HEK293 (cell line): ENCODE measurements at regions not wholly inside any gene's neighbourhood (a gene's known extent, or its start where the extent isn't known, plus 50 kb on each side); places are given as distances from the start of the nearest gene placed in this dataset.

Source experiments
- CTCF ChIA-PET: fragments of 350-600 bp; formaldehyde crosslinking; extraction: SDS; loops from one replicate; lab custom pipeline; 2021; ENCODE audit warnings: antibody characterized with exemption; lab: Yijun Ruan, JAX
- POLR2A ChIA-PET: fragments of 300-600 bp; formaldehyde crosslinking; extraction: SDS; loops from one replicate; lab custom pipeline; 2020; ENCODE audit warnings: antibody characterized with exemption, inconsistent platforms; lab: Yijun Ruan, JAX
- H3K27ac ChIP-seq: fragments of 200-500 bp; sonication (Bioruptor generic); 2 replicates; pipeline ENCODE4 v1.5.1; 2014; ENCODE audit warnings: low read depth, low read length, control low read depth, inconsistent platforms; ENCODE audit errors: extremely low read depth
- H3K36me3 ChIP-seq, 2 experiments: fragments of 200-500 bp in 1 of 2; sonication (Bioruptor generic) in 1 of 2; 1 replicate in 1 of 2; 2 replicates in 1 of 2; pipeline ENCODE4 v1.5.1; 2014 to 2017; ENCODE audit warnings: inconsistent platforms in 2 of 2, low read length in 2 of 2; ENCODE audit not compliant: control insufficient read depth in 2 of 2, insufficient read depth in 1 of 2
- H3K4me1 ChIP-seq: fragments of 200-500 bp; sonication (Bioruptor generic); 2 replicates; pipeline ENCODE4 v1.5.1; 2014; ENCODE audit warnings: mild to moderate bottlenecking, low read length, inconsistent platforms; ENCODE audit not compliant: control insufficient read depth, insufficient read depth
- H3K4me3 ChIP-seq: 2 replicates; pipeline ENCODE4 v1.5.1; 2011; ENCODE audit warnings: low read depth, mild to moderate bottlenecking, control low read depth, low read length, moderate library complexity
- H3K9me3 ChIP-seq: fragments of 200-500 bp; sonication (Bioruptor generic); 2 replicates; pipeline ENCODE4 v1.5.1; 2014; ENCODE audit warnings: low read depth, low read length, inconsistent platforms; ENCODE audit not compliant: control insufficient read depth, insufficient read depth
- AEBP2 ChIP-seq: fragments of 450-650 bp; formaldehyde crosslinking; IDR thresholded peaks from 2 replicates; pipeline ENCODE4 v1.5.1; 2016; ENCODE audit warnings: missing biosample characterization, missing genetic modification characterization, borderline replicate concordance
- PRDM2 ChIP-seq: fragments of 450-650 bp; formaldehyde crosslinking; IDR thresholded peaks from 2 replicates; pipeline ENCODE4 v1.5.1; 2016; ENCODE audit warnings: missing biosample characterization, missing genetic modification characterization, borderline replicate concordance
- YY2 ChIP-seq: fragments of 450-650 bp; formaldehyde crosslinking; IDR thresholded peaks from 2 replicates; pipeline ENCODE4 v1.5.1; 2016; ENCODE audit warnings: missing biosample characterization, missing genetic modification characterization
- ZBTB21 ChIP-seq: fragments of 450-650 bp; formaldehyde crosslinking; IDR thresholded peaks from 2 replicates; pipeline ENCODE4 v1.5.1; 2017; ENCODE audit warnings: missing biosample characterization, missing genetic modification characterization
- ZBTB26 ChIP-seq: fragments of 450-650 bp; formaldehyde crosslinking; optimal IDR thresholded peaks from 2 replicates; pipeline ENCODE3; 2016; ENCODE audit warnings: missing biosample characterization, mild to moderate bottlenecking, missing genetic modification characterization
- ZNF174 ChIP-seq: fragments of 450-650 bp; formaldehyde crosslinking; IDR thresholded peaks from 2 replicates; pipeline ENCODE4 v1.5.0; 2017; ENCODE audit warnings: missing biosample characterization, mild to moderate bottlenecking, missing genetic modification characterization
- ZNF2 ChIP-seq: fragments of 450-650 bp; formaldehyde crosslinking; IDR thresholded peaks from 2 replicates; pipeline ENCODE4 v1.5.1; 2016; ENCODE audit warnings: missing biosample characterization, missing genetic modification characterization
- ZNF202 ChIP-seq: fragments of 450-650 bp; formaldehyde crosslinking; IDR thresholded peaks from 2 replicates; pipeline ENCODE4 v1.5.1; 2016; ENCODE audit warnings: missing biosample characterization, missing genetic modification characterization, borderline replicate concordance
- ZNF211 ChIP-seq: fragments of 450-650 bp; formaldehyde crosslinking; IDR thresholded peaks from 2 replicates; pipeline ENCODE4 v1.5.1; 2016; ENCODE audit warnings: low read depth, missing biosample characterization, missing genetic modification characterization
- ZNF280D ChIP-seq: fragments of 450-650 bp; formaldehyde crosslinking; IDR thresholded peaks from 2 replicates; pipeline ENCODE4 v1.5.1; 2016; ENCODE audit warnings: missing biosample characterization, missing genetic modification characterization
- ZNF311 ChIP-seq: fragments of 450-650 bp; formaldehyde crosslinking; IDR thresholded peaks from 2 replicates; pipeline ENCODE4 v1.5.1; 2017; ENCODE audit warnings: missing biosample characterization, missing genetic modification characterization, borderline replicate concordance
- ZNF350 ChIP-seq: fragments of 450-650 bp; formaldehyde crosslinking; IDR thresholded peaks from 2 replicates; pipeline ENCODE4 v1.5.0; 2017; ENCODE audit warnings: missing biosample characterization, mild to moderate bottlenecking, missing genetic modification characterization
- ZNF354C ChIP-seq: fragments of 450-650 bp; formaldehyde crosslinking; IDR thresholded peaks from 2 replicates; pipeline ENCODE4 v1.5.1; 2016; ENCODE audit warnings: missing biosample characterization, missing genetic modification characterization, low read depth, borderline replicate concordance
- ZNF362 ChIP-seq: fragments of 450-650 bp; formaldehyde crosslinking; IDR thresholded peaks from 2 replicates; pipeline ENCODE4 v1.5.1; 2016; ENCODE audit warnings: missing biosample characterization, missing genetic modification characterization
- ZNF398 ChIP-seq: fragments of 450-650 bp; formaldehyde crosslinking; IDR thresholded peaks from 2 replicates; pipeline ENCODE4 v1.5.1; 2017; ENCODE audit warnings: missing biosample characterization, missing genetic modification characterization
- ZNF48 ChIP-seq: fragments of 450-650 bp; formaldehyde crosslinking; IDR thresholded peaks from 2 replicates; pipeline ENCODE4 v1.5.1; 2016; ENCODE audit warnings: missing biosample characterization, missing genetic modification characterization
- ZNF585B ChIP-seq: fragments of 450-650 bp; formaldehyde crosslinking; IDR thresholded peaks from 2 replicates; pipeline ENCODE4 v1.5.1; 2016; ENCODE audit warnings: missing biosample characterization, missing genetic modification characterization
- ZNF623 ChIP-seq: fragments of 450-650 bp; formaldehyde crosslinking; IDR thresholded peaks from 2 replicates; pipeline ENCODE4 v1.5.1; 2016; ENCODE audit warnings: missing biosample characterization, missing genetic modification characterization
- ZNF692 ChIP-seq: fragments of 450-650 bp; formaldehyde crosslinking; IDR thresholded peaks from 2 replicates; pipeline ENCODE4 v1.5.1; 2016; ENCODE audit warnings: missing biosample characterization, missing genetic modification characterization
- ZNF768 ChIP-seq: fragments of 450-650 bp; formaldehyde crosslinking; IDR thresholded peaks from 2 replicates; pipeline ENCODE4 v1.5.1; 2018; ENCODE audit warnings: missing biosample characterization, mild to moderate bottlenecking, missing genetic modification characterization

- TF ChIP-seq ZNF398 (tag by site-specific recombination) (no peak), ZNF280D (tag by site-specific recombination) (no peak), ZNF585B (tag by site-specific recombination) (no peak), ZNF354C (tag by site-specific recombination) (no peak), ZNF350 (tag by site-specific recombination) (no peak), YY2 (tag by site-specific recombination) (no peak)
These were observed 656.4 kb upstream of the CDH8 start (continued) for GRCh38 chr16:62692685-62693084.

GRCh38 chr16:62681819-62682218 lies 645.6 kb upstream of the CDH8 start:
- no peak overlapping the region for H3K27ac ChIP-seq
- ChIA-PET POLR2A (no interaction called here), CTCF (no interaction called here)
- no peak overlapping the region for H3K4me3 ChIP-seq
- no peaks in the 10 kb centered on the region for H3K4me1 ChIP-seq
- no peaks in the 10 kb centered on the region for H3K9me3 ChIP-seq
- H3K36me3 ChIP-seq: no peaks in the 10 kb centered on the region
- no peak for TF ChIP-seq ZBTB21 (tag by site-specific recombination)
- TF ChIP-seq ZNF211 (tag by site-specific recombination): no peak
- no peak for TF ChIP-seq ZNF623 (tag by site-specific recombination)
- TF ChIP-seq AEBP2: no peak
- no peak for TF ChIP-seq PRDM2
- TF ChIP-seq ZBTB26 (tag by site-specific recombination): no peak
- TF ChIP-seq ZNF202: no peak
- TF ChIP-seq ZNF311 (tag by site-specific recombination): no peak
- TF ChIP-seq ZNF692 (tag by site-specific recombination): no peak
- TF ChIP-seq ZNF362 (tag by site-specific recombination): no peak
- no peak for TF ChIP-seq ZNF768 (tag by site-specific recombination)
- no peak for TF ChIP-seq ZNF174 (tag by site-specific recombination)
- TF ChIP-seq ZNF48 (tag by site-specific recombination): no peak
- TF ChIP-seq ZNF2 (tag by site-specific recombination): no peak
